MM.1S (cell line): ENCODE measurements at regions not wholly inside any gene's neighbourhood (a gene's known extent, or its start where the extent isn't known, plus 50 kb on each side); places are given as distances from the start of the nearest gene placed in this dataset.

Source experiments
- DNase-seq: peaks from one replicate; pipeline ENCODE4 v3.0.0-alpha.2; 2015
- H2AFZ ChIP-seq: fragments of 300-600 bp; sonication (generic); 2 replicates; pipeline ENCODE4 v1.6.0; 2016; ENCODE audit warnings: antibody characterized with exemption, low read length
- H3F3A ChIP-seq: fragments of 300-600 bp; sonication (generic); 2 replicates; pipeline ENCODE4 v1.6.1; 2016; ENCODE audit warnings: mild to moderate bottlenecking, antibody characterized with exemption, low read length, moderate library complexity, mixed read lengths; ENCODE audit not compliant: insufficient read depth
- H3K27ac ChIP-seq: fragments of 300-600 bp; sonication (generic); 2 replicates; pipeline ENCODE4 v1.5.1; 2016; ENCODE audit warnings: mild to moderate bottlenecking, low read length
- H3K27me3 ChIP-seq: fragments of 300-600 bp; sonication (generic); replicated peaks from 2 replicates; pipeline ENCODE4 v1.6.0; 2016; ENCODE audit warnings: low read length; ENCODE audit not compliant: insufficient read depth
- H3K36me3 ChIP-seq: fragments of 300-600 bp; sonication (generic); replicated peaks from 2 replicates; pipeline ENCODE4 v1.6.1; 2016; ENCODE audit warnings: mild to moderate bottlenecking, low read length, mixed read lengths; ENCODE audit not compliant: insufficient read depth
- H3K4me1 ChIP-seq: fragments of 300-600 bp; sonication (generic); 2 replicates; pipeline ENCODE4 v1.6.1; 2016; ENCODE audit warnings: low read length, mixed read lengths
- H3K4me2 ChIP-seq: fragments of 300-600 bp; sonication (generic); 2 replicates; pipeline ENCODE4 v1.6.0; 2016; ENCODE audit warnings: low read depth, low read length
- H3K4me3 ChIP-seq: fragments of 300-600 bp; sonication (generic); 2 replicates; pipeline ENCODE4 v1.5.1; 2016; ENCODE audit warnings: low read length, mixed read lengths
- H3K79me2 ChIP-seq: fragments of 300-600 bp; sonication (generic); 2 replicates; pipeline ENCODE4 v1.6.1; 2016; ENCODE audit warnings: mixed run types, low read length, mixed read lengths
- H3K9ac ChIP-seq: fragments of 300-600 bp; sonication (generic); 2 replicates; pipeline ENCODE4 v1.6.1; 2016; ENCODE audit warnings: low read length, mixed read lengths
- H3K9me2 ChIP-seq: fragments of 300-600 bp; sonication (generic); replicated peaks from 2 replicates; pipeline ENCODE4 v1.6.1; 2016; ENCODE audit warnings: mild to moderate bottlenecking, low read length, mixed read lengths; ENCODE audit not compliant: insufficient read depth
- H3K9me3 ChIP-seq: fragments of 300-600 bp; sonication (generic); replicated peaks from 2 replicates; pipeline ENCODE4 v1.6.1; 2016; ENCODE audit warnings: mild to moderate bottlenecking, low read length, mixed read lengths; ENCODE audit not compliant: insufficient read depth
- H4K20me1 ChIP-seq: fragments of 300-600 bp; sonication (generic); 2 replicates; pipeline ENCODE4 v1.6.1; 2016; ENCODE audit warnings: mild to moderate bottlenecking, low read length, moderate library complexity, mixed read lengths; ENCODE audit not compliant: insufficient read depth
- CTCF ChIP-seq: fragments of 300-600 bp; sonication (generic); IDR thresholded peaks from 2 replicates; pipeline ENCODE4 v1.5.1; 2016; ENCODE audit warnings: antibody characterized with exemption, low read length, mixed read lengths
- EZH2 ChIP-seq: fragments of 300-600 bp; sonication (generic); optimal IDR thresholded peaks from 2 replicates; pipeline ENCODE3; 2017; ENCODE audit warnings: low read depth, mild to moderate bottlenecking, antibody characterized with exemption, low read length, mixed read lengths
- EZH2phosphoT487 ChIP-seq: fragments of 300-600 bp; sonication (generic); IDR thresholded peaks from 2 replicates; pipeline ENCODE4 v1.6.1; 2018; ENCODE audit warnings: antibody characterized with exemption, low read length

GRCh38 chr3:30252474-30252873 lies 353.9 kb upstream of the TGFBR2 start:
- no peak for TF ChIP-seq EZH2
- no peak for TF ChIP-seq EZH2phosphoT487
- no peak for TF ChIP-seq CTCF
- no peaks in the 10 kb centered on the region for H3K9me3 ChIP-seq
- H3K4me3 ChIP-seq: no peak overlapping the region
- H4K20me1 ChIP-seq: no peaks in the 10 kb centered on the region
- H3K4me1 ChIP-seq: no peaks in the 10 kb centered on the region
- no peak overlapping the region for H2AFZ ChIP-seq
- no peaks in the 10 kb centered on the region for H3K9me2 ChIP-seq
- no peak overlapping the region for H3K4me2 ChIP-seq
- DNase-seq: no peak
- H3F3A ChIP-seq: no peaks in the 10 kb centered on the region
- no peak overlapping the region for H3K9ac ChIP-seq
- H3K27ac ChIP-seq: no peak overlapping the region
- H3K36me3 ChIP-seq: no peaks in the 10 kb centered on the region
- H3K27me3 ChIP-seq: no peaks in the 10 kb centered on the region
- H3K79me2 ChIP-seq: no peaks in the 10 kb centered on the region

GRCh38 chr3:30253832-30254231 lies 352.6 kb upstream of the TGFBR2 start:
- no peak for DNase-seq
- Histone ChIP-seq H3F3A (no peaks in the 10 kb centered on the region), H3K27me3 (no peaks in the 10 kb centered on the region), H2AFZ (no peak overlapping the region), H3K27ac (no peak overlapping the region), H4K20me1 (no peaks in the 10 kb centered on the region), H3K4me2 (no peak overlapping the region), H3K36me3 (no peaks in the 10 kb centered on the region), H3K9me2 (no peaks in the 10 kb centered on the region), H3K4me1 (no peaks in the 10 kb centered on the region), H3K4me3 (no peak overlapping the region), H3K9me3 (no peaks in the 10 kb centered on the region), H3K9ac (no peak overlapping the region), H3K79me2 (no peaks in the 10 kb centered on the region)
- TF ChIP-seq CTCF (no peak), EZH2phosphoT487 (no peak), EZH2 (no peak)

- Histone ChIP-seq H3K27me3 (no peaks in the 10 kb centered on the region), H3K27ac (no peak overlapping the region)
- no peak for DNase-seq
These were observed 349.9 kb upstream of the TGFBR2 start for GRCh38 chr3:30256474-30256873.

More at GRCh38 chr3:30256474-30256873, 349.9 kb upstream of the TGFBR2 start:
- no peaks in the 10 kb centered on the region for H4K20me1 ChIP-seq
- no peak overlapping the region for H3K4me3 ChIP-seq
- H3K9me3 ChIP-seq: no peaks in the 10 kb centered on the region
- no peak for TF ChIP-seq EZH2
- TF ChIP-seq CTCF: no peak
- TF ChIP-seq EZH2phosphoT487: no peak
- H2AFZ ChIP-seq: no peak overlapping the region
- H3K9me2 ChIP-seq: no peaks in the 10 kb centered on the region
- H3K79me2 ChIP-seq: no peaks in the 10 kb centered on the region
- no peak overlapping the region for H3K9ac ChIP-seq
- no peaks in the 10 kb centered on the region for H3K4me1 ChIP-seq
- H3K36me3 ChIP-seq: no peaks in the 10 kb centered on the region
- H3K4me2 ChIP-seq: no peak overlapping the region
- H3F3A ChIP-seq: no peaks in the 10 kb centered on the region
